CD4-positive, alpha-beta T cell treated with Interleukin-4 for 4 hours (primary cell): ENCODE measurements at regions not wholly inside any gene's neighbourhood (a gene's known extent, or its start where the extent isn't known, plus 50 kb on each side); places are given as distances from the start of the nearest gene placed in this dataset.
"Not testable (repeated sequence)": the region's sequence is repeated elsewhere in the genome, so short reads cannot be mapped to it uniquely, and the experiment has no call there.

Experiments
- DNase-seq: peaks from one replicate; pipeline ENCODE4 v3.0.0-alpha.2; 2020

DNA sequence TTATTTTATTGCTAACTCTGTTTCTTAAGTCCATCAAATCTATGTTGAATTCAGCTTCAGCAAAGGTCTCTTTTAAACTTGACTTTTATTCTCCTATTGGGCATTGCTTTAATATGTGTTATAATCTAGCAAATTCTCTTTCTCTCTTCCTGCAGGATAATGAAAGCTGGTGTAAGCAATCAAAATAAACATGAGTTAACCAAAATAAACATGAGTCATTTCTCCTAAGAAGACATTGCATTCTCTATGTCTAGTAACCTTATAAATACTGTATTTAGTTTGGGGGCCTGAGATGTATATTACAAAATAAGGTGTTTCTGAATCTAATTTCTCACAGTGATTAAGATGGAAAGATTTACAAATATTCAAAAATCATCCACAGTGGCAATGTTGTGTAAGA lies 739.1 kb upstream of the ATXN7L3B start:
- no peak for DNase-seq

DNA sequence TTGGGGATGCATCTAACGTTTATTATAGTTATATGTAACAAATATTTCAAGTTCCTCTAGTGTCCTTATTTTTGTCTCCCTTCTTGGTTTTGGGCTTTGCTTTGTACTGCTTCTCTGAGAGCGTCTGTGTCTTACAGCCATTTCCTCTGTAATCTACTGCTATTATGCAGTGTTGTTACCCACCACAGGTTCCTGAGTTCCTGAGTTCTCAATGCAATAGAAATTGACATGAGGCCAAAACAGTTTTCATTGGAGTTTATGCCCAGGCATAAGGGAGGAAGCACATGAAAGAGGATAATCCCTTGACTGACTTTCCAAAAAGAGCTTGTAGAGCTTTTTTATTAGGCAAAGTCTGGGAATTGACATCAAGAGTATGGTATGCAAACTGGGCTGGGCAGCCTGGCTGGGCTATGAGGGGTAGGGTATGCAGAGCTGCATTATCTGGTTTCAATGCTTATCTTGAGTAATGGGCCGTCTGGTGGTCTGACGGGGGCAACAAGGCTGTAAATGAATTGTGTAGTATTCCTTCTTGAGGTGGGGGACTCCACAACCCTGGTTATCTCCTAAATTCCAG lies 722.5 kb upstream of the ATXN7L3B start:
- DNase-seq: no peak

- DNase-seq: no peak
Observed at GRCh38 chr12:73817161-73817560, 720.5 kb upstream of the ATXN7L3B start.

- no peak for DNase-seq
Observed at GRCh38 chr12:73833746-73834145, 703.9 kb upstream of the ATXN7L3B start.

DNA sequence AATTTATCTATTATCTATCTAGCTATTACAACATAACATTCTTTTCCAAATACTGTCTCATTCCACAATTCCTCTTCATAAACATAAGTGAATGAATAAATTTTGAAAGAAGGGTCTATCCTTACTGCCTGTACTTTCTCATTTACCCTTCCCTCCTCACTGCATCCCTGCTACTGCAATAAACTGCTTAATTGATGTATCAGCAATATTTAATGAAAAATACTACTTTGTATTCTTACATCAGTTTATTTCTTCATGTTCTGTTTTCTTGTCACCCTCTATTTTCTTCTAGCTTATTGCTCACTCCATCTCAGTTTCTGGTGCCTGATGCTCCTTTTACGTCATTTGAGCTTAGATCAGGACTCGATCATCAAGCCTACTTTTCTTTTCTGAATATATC lies 695.7 kb upstream of the ATXN7L3B start:
- DNase-seq: no peak

- no peak for DNase-seq
Observed at GRCh38 chr12:73863546-73863945, 674.1 kb upstream of the ATXN7L3B start.

- no peak for DNase-seq
Observed at GRCh38 chr12:73867147-73867546, 670.5 kb upstream of the ATXN7L3B start.

DNA sequence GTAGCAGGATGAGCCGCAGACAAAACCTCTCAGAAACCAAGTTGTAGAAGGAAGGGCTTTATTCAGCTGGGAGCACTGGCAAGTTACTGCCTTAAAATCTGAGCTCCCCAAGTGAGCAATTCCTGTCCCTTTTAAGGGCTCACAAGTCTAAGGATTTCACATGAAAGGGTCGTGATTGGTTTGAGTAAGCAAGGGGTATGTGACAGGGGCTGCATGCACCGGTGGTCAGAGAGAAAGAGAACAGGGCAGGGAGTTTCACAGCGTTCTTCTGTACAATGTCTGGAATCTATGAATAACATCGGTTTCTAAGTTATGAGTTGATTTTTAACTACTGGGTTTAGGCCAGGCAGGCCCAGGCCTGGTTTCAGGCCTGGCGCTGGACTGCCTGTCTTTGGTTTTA lies 660.3 kb upstream of the ATXN7L3B start:
- not testable (repeated sequence) for DNase-seq

- DNase-seq: no peak
Observed at GRCh38 chr12:73892201-73892600, 645.4 kb upstream of the ATXN7L3B start.

- DNase-seq: no peak
Observed at GRCh38 chr12:73898645-73899044, 639.0 kb upstream of the ATXN7L3B start.

DNA sequence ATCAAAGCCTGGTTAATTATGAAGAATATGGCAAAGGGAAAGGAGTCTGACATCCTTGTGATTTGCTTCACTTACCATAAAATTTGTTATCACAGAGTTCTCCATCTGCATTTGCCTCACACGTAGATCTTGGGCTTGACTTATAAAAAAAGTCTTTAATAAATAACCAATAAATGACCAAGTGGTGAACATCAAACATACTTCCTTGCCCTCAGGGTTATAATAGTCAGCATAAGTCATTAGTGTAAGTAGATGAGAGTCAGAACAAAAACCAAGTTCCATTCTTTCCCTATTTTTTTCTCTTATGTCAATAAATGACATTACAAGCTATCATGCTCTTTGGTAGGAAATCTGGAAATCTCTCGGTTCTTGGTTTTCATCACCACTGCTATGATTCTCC lies 635.4 kb upstream of the ATXN7L3B start:
- no peak for DNase-seq

GRCh38 chr12:73906757-73907156 lies 630.9 kb upstream of the ATXN7L3B start:
- no peak for DNase-seq

DNA sequence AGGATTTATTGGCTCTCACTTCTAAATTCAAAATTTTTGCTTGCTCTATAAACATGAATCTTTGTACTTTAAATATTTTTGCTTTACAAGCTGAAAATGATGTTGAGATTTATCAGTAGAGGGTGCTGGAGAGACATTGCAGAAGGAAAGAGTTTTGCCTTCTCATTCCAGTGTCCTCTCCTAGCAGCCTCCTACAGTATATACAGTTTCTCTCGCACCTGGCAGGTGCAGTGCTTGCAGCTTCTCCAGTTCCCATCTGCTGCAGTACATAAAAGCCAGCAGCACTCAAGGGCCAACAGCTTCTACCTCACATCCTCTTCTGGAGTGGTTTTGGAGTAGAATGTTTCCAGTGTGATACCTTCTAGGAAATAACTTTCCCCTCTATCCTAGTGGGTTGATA lies 601.8 kb upstream of the ATXN7L3B start:
- no peak for DNase-seq

DNA sequence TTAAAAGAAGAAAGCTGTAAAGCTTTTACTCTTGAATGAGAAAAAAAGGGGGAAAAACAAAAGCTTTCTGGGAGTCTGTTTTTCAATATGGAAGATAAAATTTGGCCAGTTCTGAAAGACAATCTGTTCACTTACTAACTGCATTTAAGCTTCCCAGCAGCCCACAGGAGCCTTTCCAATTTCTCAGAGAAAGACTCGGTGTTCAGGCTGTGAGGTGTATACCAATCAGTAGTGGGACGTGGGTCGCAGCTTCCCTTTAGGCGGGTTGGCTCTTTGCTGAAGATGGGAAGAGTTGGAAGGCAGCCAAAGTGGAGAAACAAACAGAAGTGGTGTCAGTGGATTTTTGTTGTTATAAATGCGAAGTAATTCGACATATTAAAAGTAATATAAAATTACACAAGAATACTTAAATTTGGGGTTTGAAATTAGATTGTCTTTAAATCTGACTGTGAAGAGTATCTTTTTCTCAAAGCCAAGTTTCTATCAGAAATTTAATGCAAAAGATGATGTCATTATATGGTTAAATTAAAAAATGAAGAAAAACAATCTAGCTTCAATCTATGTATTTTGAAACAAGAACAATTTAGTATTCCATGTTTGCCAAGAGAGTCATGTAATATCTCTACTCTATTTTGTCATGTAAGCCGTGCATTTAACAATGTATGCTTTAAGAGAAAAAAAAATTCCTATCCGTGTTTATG lies 590.2 kb upstream of the ATXN7L3B start:
- DNase-seq: no peak

GRCh38 chr12:73950507-73950906 lies 587.1 kb upstream of the ATXN7L3B start:
- DNase-seq: no peak

DNA sequence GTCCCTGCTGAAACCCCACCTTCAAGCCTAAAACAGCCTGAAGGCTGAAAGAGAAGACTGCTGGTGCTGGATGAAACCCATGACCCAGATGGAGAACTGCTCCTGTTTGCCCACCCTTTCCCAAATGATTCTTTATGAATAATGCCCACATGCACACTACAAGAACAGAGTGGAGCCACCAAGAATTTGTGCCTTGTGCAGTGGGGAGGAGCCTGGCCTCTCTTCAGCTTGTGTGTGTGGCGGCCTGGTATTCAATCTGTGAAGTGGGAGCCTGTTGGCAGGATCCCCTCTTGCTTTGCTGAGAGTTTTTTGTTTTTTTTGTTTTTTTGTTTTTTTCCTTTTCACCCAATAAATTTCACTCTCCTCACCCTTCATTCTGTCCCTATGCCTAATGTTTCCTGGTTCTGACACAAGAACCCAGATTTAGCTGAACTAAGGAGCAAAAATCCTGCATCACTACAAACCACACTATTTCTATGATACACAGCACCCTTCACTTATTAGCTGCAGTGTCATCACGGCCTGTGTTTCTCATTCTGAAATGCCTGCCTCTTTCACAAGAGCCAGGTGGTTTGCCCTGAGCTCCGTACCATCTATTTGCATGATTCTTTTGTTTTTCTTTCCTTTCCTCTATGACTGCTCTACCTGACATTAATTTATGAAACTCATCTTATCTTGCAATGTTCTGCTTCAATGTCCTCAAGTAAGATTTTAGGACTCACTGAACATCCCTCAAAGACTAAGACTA lies 585.5 kb upstream of the ATXN7L3B start:
- DNase-seq: no peak

- no peak for DNase-seq
Observed at GRCh38 chr12:73964641-73965040, 573.0 kb upstream of the ATXN7L3B start.

GRCh38 chr12:73973486-73973885 lies 564.1 kb upstream of the ATXN7L3B start:
- no peak for DNase-seq

GRCh38 chr12:73984552-73984951 lies 553.1 kb upstream of the ATXN7L3B start:
- DNase-seq: no peak

DNA sequence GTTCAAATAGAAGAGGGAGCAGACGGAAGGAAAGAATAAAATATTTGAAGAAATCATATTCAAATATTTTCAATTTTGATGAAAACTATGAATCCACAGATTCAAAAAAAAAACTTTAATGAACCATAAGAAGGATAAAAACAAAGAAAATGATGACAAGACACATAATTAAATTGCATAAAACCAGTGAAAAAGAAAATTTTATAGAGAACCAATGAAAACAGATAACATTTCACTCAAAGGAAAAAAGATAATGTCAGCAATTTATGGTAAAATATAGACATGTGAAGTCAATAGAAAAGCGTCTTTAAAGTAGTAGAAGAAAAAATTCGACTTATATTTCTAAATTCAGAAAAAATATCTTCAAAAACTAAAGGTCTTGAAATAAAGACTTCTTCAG lies 546.5 kb upstream of the ATXN7L3B start:
- DNase-seq: no peak

DNA sequence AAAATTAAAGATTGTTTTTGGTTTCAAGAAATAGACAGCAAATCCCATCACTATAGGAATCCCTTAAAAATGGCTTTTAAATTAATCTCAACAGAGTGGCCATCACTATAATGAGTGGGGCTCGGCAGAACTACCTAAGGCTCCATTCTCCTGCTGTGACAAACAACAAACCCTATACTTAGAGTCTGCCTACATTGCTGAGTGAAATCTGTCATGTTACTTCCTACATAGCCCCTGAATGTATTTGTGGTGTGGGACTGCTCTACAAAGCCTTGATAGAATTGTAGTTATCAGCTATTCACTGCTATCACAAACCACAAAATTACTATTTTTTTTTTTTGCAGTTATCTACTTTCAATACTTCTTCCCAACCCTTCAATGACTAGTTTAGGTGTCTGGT lies 538.7 kb upstream of the ATXN7L3B start:
- no peak for DNase-seq

GRCh38 chr12:74015118-74015517 lies 522.5 kb upstream of the ATXN7L3B start:
- no peak for DNase-seq

DNA sequence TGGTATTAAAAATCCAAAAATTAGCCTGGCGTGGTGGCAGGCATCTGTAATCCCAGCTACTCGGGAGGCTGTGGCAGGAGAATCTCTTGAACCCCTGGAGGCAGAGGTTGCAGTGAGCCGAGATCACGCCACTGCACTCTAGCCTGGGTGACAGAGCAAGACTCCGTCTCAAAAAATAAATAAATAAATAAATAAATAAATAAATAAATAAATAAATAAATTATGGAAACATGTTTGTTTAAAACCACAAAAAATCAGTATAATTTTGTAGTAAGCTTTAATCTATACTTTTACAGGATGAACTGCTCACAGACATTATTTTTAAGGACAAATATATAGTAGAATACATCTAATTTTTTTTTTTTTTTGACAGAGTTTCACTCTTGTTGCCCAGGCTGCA lies 521.3 kb upstream of the ATXN7L3B start:
- DNase-seq: not testable (repeated sequence)

- DNase-seq: no peak
Observed at GRCh38 chr12:74018849-74019248, 518.8 kb upstream of the ATXN7L3B start.
